ENCODE measurements at regions not wholly inside any gene's neighbourhood (a gene's known extent, or its start where the extent isn't known, plus 50 kb on each side); places are given as distances from the start of the nearest gene placed in this dataset.

DNA sequence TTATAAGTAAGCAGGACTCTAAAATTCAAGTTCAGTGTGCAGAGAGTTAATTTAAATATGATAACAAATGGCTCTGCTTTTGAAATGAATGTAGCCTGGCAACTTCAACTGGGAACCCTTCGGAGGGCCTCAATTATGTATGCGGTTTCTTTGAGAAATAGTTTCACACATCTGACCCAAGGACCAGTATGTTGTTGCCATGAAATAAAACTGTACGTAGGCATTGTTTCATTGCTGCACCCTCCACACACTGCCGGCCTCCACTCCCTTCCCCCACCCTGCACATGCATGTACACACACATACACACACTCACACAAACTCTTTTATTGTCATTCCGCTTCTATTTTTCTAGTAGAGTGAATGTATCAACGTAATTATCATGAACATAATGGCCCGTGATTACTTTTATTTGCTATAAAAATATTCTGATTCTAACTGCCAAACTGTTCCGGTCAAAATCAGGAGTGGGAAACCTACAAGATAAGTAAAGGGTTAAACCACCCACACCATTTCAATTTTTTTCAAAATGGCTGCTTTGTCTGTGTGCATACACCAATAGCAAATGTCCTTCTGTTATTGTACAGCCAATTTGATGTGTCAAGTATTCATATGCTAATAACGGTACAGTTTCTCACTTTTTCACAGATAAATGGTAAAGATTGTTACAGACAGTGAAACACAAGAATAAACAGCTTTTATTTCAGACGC is 215.5 kb upstream of the TMEM161B start:
- DNase-seq, result no peak

- DNase-seq, result no peak
Observed at GRCh38 chr5:88480801-88481499, 212.3 kb upstream of the TMEM161B start.

DNA sequence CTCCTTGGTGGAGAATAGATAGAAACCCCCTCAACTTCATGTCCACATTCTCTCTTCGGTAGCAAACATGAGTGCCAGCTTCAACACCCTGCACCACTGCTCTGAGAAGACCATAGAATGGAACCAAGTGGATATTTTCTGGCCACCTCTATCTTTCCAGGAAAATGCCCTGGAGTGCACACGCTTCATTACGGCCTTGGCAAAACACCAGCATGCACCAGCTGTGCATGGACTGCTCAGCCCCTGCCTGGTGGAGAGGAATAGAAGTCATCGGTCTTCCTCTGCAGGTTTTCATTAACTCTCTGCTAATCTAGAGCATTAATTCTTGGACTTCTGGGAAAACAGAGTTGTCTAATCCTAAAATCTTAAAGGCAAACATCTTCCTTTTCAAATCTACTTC is 211.6 kb upstream of the TMEM161B start:
- DNase-seq, result no peak

- DNase-seq, result no peak
Observed at GRCh38 chr5:88474574-88474973, 205.9 kb upstream of the TMEM161B start.

DNA sequence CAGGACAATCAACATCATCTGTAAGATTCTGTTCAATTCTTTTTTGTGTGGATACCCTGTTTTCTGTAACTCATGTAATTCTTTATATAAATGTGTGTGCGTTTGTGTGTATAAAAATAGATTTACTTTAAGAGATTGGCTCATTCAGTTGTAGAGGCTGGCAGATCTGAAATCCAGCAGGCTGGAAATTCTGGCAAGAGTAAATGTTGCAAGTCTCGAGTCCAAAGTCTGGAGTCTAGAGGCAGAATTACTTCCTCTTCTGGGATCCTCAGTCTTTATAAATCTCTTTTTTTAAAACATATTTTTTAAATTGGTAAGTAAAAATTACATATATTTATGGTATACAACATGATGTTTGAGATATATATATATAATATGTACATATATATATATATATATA is 202.1 kb upstream of the TMEM161B start:
- no peak for DNase-seq

GRCh38 chr5:88459971-88460370 is 191.3 kb upstream of the TMEM161B start:
- no peak for DNase-seq

- no peak for DNase-seq
Observed at GRCh38 chr5:88452820-88453219, 184.2 kb upstream of the TMEM161B start.

- DNase-seq, result no peak
Observed at GRCh38 chr5:88450239-88450638, 181.6 kb upstream of the TMEM161B start.

DNA sequence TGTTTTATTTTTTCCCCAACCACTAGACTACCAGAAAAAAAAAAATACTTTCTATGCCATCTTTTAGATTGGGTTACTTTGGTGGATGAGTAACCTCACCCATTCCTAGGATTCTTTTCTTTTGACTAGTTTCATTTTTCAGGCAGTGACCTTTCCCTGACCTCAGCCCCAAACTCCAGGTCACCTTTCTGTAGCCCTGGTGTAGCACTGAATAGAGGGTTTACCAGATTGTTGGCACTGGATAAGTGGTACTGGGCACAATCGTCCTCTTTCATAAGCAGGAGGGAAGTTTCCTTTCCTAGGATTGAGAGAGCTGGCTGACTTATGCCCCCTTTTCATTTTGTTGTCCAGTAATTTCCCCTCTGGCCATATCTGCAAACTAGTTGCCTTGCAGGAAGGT is 169.4 kb upstream of the TMEM161B start:
- no peak for DNase-seq

GRCh38 chr5:88436290-88436689 is 167.6 kb upstream of the TMEM161B start:
- no peak for DNase-seq

DNA sequence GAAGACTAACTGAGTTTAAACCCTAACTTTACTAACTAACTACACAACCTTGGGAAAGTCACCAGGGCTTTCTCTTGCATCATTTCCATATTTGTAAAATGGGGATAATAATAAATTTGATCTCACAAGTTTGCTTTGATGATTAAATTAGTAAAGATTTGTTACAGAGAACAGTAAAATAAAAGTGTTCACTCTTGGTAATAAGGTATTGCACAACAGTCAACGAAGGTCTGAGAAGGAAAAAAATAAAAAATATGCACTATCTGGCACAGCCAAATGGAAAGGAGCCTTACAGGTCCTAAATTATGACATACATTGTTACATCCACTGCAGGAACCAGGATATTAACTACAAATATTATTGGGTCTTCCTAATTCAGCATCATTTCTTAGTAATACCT is 160.0 kb upstream of the TMEM161B start:
- DNase-seq, result no peak

DNA sequence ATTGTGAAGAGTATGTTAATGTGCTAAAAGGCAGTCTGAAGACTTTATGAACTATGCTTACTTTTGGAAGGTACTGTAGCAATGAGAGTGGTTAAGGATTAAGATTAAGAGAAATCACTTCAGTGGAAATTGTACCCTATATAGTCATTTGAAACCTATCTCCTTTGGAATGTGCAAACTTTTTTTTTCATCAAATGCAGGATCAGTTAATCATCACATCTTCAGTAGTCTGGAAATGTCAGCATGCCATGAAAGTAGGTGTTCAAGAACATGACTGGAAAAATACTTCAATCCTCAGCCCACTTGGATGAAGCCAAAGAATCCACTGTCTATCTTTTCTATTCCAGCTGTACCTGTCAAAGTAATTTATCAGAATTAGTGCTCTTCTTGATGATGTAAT is 157.8 kb upstream of the TMEM161B start:
- DNase-seq, result no peak

GRCh38 chr5:88425124-88425523 is 156.5 kb upstream of the TMEM161B start:
- DNase-seq, result no peak

- no peak for DNase-seq
Observed at GRCh38 chr5:88419931-88420330, 151.3 kb upstream of the TMEM161B start.

GRCh38 chr5:88407341-88407740 is 138.7 kb upstream of the TMEM161B start:
- DNase-seq, result no peak

DNA sequence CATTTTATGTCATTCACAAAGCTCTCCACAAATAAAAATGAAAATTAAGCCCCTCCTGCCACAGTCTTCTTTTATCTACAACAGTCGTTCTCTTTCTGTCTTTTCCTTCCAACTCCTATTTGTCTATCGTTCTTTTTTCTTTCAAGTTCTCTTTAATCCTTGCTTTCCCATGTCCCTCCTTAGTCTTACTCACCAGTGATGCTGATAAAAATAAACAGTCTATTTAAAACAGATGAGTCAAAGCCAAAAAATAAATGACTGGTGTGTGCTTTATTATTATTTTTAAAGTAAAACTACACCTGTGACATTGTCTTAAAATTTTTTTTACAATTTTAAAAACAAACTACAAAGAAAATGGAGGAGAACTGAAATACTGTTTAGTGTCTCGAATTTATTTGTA is 137.1 kb upstream of the TMEM161B start:
- no peak for DNase-seq

DNA sequence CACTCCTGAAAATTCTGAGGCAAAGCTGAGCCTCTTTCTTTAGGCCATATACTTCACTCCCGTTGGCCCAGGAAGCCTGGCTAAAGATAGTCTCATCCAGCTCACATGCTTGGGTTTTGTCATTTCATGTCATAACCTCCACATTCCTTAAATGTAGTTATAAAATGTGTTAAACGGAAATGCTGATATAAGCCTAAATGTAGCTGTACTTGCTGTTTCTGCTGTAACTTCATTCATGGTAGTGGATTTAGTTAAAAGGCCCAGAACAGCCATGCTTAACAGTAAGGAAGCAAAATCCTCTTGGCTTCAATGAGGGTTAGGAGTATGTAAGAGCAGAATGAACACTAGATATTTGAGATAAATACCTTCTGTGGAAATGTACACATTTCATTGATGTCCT is 135.8 kb upstream of the TMEM161B start:
- no peak for DNase-seq

GRCh38 chr5:88401686-88402085 is 133.0 kb upstream of the TMEM161B start:
- no peak for DNase-seq

DNA sequence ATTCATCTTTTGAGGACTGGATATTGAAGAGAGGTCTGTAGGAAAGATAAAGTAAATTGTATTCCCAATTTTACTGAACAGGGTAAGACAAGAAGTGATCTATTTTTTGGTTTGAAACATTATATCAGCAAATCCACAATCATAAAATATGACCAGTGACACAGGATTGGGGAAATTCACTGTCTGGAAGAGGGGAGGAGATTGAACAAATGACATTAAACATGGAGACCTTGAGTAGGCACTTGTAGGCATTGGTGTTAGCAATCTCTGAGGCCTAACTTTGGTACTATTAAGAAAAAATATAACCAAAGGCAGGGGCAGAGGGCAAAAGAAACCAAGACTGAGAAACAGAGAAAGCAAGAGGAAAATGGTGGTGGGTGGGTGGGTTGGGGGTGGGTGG is 132.6 kb upstream of the TMEM161B start:
- no peak for DNase-seq

- no peak for DNase-seq
Observed at GRCh38 chr5:88399561-88399960, 130.9 kb upstream of the TMEM161B start.

GRCh38 chr5:88398316-88398715 is 129.7 kb upstream of the TMEM161B start:
- no peak for DNase-seq

GRCh38 chr5:88396751-88397281 is 128.2 kb upstream of the TMEM161B start:
- DNase-seq, result no peak

DNA sequence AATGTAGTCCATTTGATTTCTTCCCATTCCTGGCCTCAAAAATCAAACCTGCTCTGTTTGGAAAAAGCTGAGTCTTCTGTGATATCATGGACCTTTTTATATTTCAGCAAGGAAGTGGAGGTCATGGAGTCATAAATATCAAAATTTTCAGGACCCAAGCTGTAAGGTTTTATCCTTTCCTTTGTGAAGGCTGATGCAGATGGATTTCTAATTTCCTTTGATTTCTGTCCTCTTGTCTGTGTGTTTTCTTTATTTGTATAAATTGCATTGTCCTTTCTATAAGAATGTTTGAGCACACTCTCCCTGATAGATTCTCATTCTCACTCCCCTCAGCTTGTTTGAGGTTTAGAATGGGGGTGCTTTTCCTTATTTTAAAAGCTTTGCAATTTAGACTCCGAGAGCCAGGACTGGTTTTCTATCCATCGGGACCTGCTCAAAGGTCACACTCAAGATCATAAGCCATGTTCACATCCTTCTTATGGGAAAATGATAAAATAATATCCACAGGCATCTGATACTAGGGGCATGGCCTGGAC is 127.4 kb upstream of the TMEM161B start:
- DNase-seq, result no peak

DNA sequence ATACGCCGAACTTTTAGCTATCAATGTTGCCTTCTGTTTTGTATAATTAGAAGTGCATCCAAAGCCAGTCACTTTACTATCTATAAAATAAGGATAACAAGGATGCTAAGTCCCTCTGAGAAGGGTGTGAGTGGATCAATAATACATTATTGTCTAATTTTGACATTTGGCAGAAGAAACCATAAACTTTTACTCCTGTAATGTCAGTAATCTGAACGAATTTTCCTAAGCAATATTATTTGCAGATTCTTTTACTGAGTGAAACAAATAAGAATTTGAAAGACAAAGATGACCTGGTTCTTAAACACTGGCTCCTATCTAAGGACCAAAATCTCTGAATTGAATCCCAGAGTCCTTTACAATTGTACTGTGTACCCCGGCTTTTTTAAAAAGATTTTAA is 126.6 kb upstream of the TMEM161B start:
- DNase-seq, result no peak
